NOMO-1 treated with DMSO at 0.1 percent for 48 hours (cell line): ENCODE measurements at regions not wholly inside any gene's neighbourhood (a gene's known extent, or its start where the extent isn't known, plus 50 kb on each side); places are given as distances from the start of the nearest gene placed in this dataset.

Experiments
- DNase-seq: peaks from one replicate; lab custom pipeline; 2025; ENCODE audit not compliant: unreplicated experiment; lab: John Stamatoyannopoulos, UW

GRCh38 chrX:39458779-39459178 is 639.0 kb downstream of the BCOR start:
- DNase-seq, result no peak

DNA sequence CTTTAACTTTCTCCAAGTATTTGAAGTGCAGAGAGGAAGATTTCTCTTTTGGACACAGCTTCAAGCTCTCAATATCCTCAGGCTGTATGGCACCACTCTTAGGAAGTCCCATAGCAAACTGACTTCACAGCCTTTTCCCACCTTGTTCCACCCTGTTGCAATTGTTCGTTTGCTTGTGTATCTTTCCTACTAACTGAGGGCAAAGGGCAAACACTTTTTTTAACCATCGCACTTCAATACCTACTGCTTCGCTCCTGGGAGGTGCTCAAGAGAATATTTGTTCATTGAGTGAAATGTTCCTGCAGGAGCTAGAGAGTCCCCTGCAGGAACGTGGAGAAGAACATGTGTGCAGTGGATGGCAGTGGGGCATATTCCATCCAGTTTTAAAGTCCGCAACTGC is 638.6 kb downstream of the BCOR start:
- no peak for DNase-seq

- no peak for DNase-seq
Measured at GRCh38 chrX:39459952-39460351, 637.8 kb downstream of the BCOR start.

GRCh38 chrX:39460499-39460898 is 637.3 kb downstream of the BCOR start:
- DNase-seq, result no peak

DNA sequence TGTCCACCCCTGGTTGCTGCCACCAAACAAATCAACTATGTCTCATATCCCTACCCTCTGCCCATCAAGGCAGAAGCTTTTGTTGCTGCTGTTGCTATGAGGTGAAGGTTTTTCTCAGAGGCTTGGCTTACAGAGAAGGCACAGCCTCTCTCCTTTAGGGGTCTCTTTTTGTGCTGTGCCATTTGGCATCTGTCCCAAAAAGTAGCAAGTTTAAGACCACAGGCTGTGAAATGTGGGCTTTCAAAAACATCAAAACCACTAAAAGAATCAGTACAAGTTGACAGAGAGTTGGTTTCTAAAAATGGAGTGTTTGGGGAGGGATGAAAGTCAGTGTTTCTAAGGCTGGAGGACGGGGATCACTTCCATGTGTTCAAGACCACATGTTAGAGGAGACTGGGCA is 634.9 kb downstream of the BCOR start:
- no peak for DNase-seq

GRCh38 chrX:39464253-39464652 is 633.5 kb downstream of the BCOR start:
- no peak for DNase-seq

- no peak for DNase-seq
Measured at GRCh38 chrX:39465467-39465866, 632.3 kb downstream of the BCOR start.

- DNase-seq, result no peak
Measured at GRCh38 chrX:39465906-39466305, 631.9 kb downstream of the BCOR start.

DNA sequence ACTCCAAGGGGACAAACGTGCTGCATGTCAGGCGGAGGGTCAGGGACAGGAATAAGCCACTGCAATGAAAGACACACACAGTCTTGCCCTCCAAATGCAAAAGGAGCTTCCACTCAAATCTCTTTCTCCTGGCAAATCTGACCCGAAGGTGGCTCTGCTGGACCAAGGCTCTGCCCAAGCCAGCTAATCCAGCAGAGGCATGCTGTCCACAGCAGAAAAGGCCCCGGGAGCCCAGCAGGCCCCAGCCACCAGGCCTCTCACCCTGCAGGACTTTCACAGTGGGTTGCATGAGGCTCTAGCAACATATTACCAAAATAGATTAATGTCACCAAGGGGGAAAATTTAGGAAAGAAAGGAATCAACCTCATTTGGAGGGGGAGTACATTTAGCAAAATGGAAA is 628.6 kb downstream of the BCOR start:
- no peak for DNase-seq

DNA sequence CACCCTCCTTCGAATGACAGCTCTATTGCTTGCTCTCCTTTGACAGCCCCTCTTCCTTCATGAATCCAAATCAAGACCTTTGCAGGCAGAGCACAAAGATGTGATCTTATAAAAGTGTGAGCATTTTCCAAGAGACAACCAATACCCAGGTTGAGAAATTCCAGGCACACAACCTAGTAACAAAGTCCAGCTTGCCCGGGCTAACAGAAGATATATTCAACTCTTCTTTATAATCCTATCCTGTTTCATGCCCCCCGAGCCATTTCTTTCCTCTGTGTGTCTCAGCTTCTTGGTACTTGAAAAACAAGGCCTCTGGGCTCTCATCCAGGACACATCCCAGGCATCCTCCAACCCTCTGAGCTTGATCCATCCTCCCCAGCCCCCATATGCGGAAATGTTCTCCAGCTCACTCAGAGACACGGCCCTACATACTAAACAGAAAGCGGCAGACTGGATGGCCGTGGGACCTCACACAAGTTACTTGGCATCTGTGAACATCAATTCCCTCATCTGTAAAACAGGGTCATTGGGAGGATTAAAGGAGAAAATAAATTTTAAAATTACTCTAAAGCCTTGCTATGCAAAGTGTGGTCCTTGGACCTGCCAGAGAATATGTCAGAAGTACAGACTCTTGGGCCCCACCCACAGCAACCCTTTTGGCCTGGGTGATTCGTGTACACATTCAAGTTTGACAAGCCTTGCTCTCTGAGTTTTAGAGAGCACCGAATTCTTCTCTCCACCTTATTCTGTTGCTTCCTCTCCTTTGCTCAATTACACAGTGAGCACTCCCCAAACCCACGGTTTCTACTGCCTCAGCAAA is 627.0 kb downstream of the BCOR start:
- no peak for DNase-seq

GRCh38 chrX:39472161-39472560 is 625.6 kb downstream of the BCOR start:
- DNase-seq, result no peak

DNA sequence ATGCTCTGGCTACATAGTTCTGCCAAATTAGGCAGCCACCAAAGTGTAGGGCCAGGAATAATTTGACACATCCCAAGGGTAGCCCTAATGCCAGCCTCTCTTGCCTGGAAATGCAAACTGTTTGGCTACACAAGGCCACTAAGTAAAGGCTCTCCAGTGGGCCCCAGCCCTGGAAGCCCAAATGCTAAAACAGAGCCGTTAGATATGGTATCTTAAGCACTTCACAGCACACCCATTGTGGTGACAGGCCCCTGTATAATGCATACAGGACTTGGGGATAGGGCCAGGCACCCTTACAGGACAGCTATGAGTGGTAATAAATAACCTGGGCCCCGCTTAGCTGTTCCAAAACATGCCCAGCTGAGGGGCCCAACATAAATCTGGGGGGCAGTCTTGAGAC is 623.9 kb downstream of the BCOR start:
- DNase-seq, result no peak

GRCh38 chrX:39475372-39475771 is 622.4 kb downstream of the BCOR start:
- DNase-seq, result no peak

DNA sequence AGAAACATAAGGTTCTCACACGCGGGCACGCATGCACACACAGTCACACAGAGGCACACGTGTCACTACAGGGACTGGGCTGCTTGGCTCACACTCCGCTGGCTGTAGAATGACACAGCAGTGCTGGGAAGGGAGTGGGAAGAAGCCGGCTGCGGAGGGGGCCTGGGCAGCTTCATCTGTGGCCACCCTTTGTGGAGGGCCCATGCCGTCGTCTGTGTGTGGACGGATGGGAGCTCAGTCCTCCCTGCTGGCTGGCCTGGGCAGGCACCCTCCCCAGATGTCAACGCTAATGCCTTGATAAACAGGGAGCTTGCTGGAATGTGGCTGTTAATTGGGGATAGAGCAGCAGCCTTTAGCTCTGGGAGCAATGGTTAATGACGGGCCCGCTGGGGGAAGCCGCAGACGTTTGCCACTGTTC is 621.1 kb downstream of the BCOR start:
- DNase-seq, result no peak

- no peak for DNase-seq
Measured at GRCh38 chrX:39477031-39477761, 620.6 kb downstream of the BCOR start.

GRCh38 chrX:39477762-39478120 is 620.0 kb downstream of the BCOR start:
- no peak for DNase-seq

DNA sequence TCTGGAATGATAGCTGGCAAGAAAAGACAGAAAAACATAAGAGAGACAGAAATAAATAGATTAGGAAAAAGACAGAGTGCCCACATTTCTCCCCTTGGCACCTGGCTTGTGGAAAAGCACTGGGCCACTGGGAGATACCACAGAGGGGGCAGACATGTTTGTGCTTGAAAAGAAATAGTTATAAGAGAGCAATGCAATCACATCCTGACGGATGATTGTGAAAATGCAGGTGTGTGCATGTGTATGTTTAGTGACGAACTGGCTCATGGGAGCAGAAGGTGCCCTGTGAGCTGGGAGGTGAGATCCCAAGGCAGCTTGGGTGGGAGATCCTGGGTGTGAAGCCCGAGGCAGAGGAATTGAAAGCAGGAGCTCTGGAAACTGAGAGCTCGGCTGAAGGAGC is 617.9 kb downstream of the BCOR start:
- DNase-seq, result no peak

DNA sequence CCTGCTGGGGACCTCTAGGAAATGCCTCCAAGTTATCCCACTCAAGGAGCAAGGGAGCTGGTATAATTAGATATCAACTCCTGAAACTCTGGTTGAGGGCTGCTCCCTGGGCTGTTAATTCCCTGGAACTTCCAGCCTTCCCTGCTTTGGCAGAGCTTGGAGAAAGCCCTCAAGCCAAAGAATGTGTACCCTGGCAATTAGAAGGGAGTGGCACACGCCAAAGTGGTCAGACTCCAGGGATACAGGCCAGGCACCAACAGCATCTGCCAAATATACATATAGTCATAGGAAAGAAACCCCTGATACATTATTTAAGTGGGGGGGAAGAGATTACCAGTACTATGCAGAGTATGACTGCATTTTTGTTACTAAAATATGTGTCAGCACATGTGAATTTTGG is 616.8 kb downstream of the BCOR start:
- no peak for DNase-seq

GRCh38 chrX:39481621-39482020 is 616.1 kb downstream of the BCOR start:
- DNase-seq, result no peak

GRCh38 chrX:39484159-39485068 is 613.3 kb downstream of the BCOR start:
- no peak for DNase-seq

- no peak for DNase-seq
Measured at GRCh38 chrX:39487166-39487968, 610.4 kb downstream of the BCOR start.
